Ureter (tissue), 1 donor: ENCODE measurements at regions not wholly inside any gene's neighbourhood (a gene's known extent, or its start where the extent isn't known, plus 50 kb on each side); places are given as distances from the start of the nearest gene placed in this dataset.
"Not testable (repeated sequence)": the region's sequence is repeated elsewhere in the genome, so short reads cannot be mapped to it uniquely, and the experiment has no call there.

ENCODE experiments used
- DNase-seq: peaks from one replicate; pipeline ENCODE4 v3.0.0-alpha.2; 2020; ENCODE audit warnings: low spot score
- donor health status: DM: yes; HTN: yes; CAD: no.

- DNase-seq: no peak
Observed at GRCh38 chr2:75896779-75897366, 186.2 kb upstream of the GCFC2 start.

DNA sequence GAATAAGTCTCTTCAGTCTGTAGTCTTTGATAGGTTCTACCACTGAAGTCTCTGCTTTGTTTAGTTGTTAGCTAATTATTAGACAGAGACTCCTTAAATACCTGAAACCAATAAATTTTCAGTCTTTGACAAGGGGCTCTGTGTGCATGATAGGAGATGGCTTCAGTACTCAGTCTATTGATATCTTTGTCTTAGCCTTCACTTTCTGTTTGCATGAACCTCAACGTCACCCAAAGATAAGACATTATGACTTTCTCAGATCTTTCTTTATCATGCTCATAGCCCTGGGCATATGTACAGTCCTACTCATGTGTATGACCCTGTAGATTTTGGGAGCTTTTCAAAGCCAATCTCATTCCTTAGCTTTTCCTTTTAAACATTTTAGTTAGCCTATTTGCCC is 183.5 kb upstream of the GCFC2 start:
- no peak for DNase-seq

DNA sequence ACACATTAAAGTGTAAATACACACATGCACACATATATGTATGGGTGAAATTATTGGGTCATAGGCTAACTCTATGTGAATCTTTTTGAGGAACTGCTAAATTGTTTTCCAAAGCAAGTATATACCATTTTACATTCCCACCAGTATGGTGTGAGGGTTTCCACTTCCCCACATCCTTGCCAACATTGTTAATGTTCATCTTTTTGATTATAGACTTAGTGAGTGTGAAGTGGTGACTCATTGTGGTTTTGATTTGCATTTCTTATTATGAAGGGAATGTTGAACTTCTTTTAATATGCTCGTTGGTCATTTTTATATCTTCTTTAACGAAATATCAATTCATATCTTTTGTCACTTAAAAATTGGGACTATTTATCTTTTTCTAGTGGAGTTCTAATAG is 181.8 kb upstream of the GCFC2 start:
- no peak for DNase-seq

DNA sequence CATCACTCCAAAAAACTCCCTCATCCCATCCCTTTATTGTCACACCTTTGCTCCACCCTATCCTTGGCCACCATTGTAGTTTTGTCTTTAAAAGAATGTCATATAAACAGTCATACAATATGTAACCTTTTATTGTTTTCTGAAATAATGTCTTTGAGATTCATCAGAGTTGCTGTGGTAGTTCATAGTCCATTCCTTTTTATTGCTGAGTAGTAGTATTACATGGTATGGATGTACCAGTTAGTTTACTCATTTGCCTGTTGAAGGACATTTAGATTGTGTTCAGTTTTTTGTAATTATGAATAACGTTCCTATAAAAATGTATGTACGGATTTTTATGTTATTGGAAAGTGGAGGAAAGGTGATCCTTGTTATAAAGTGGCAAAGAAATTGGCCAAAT is 171.8 kb upstream of the GCFC2 start:
- DNase-seq: no peak

GRCh38 chr2:75875606-75876005 is 164.9 kb upstream of the GCFC2 start:
- not testable (repeated sequence) for DNase-seq

- not testable (repeated sequence) for DNase-seq
Observed at GRCh38 chr2:75871762-75872614, 161.3 kb upstream of the GCFC2 start.

- no peak for DNase-seq
Observed at GRCh38 chr2:75870651-75871137, 160.0 kb upstream of the GCFC2 start.

- DNase-seq: no peak
Observed at GRCh38 chr2:75870133-75870532, 159.4 kb upstream of the GCFC2 start.

GRCh38 chr2:75865702-75866101 is 155.0 kb upstream of the GCFC2 start:
- no peak for DNase-seq

DNA sequence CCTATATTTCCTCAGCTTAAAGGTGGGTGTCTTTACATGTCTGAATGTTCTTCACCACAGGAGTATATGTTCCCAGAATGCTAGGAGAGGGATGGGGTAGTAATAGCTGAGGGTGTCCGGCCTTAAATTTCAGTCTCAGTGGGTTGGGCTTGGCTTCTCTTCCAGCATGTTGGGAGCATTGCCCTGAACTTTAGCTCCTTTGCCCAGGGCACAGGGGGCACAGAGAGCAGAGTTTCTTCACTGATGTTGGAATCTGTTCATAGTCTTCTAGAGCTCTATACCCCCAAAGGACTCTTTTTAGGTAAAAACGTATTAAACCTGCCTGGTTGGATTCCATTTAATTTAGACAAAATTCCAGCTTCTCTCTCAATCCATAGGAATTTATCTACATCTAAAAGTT is 154.4 kb upstream of the GCFC2 start:
- no peak for DNase-seq

DNA sequence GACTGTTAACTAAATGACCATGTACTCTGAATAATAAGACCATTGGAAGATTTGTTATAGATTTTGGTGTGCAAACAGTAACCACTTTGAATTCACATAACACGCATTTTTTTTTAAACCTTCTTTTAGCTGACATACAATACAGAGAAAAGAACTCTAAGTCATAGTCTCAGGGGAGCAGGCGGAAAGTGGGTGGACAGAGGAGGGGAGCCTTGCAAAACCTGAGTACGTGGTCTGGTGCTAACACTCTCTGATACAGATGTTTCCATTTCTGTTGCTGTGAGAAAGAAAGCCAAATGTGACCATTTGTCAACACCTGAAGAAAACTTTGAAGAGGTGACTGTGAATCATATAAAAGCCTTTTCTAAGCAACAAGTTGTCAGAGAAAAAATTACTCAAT is 151.8 kb upstream of the GCFC2 start:
- DNase-seq: no peak

DNA sequence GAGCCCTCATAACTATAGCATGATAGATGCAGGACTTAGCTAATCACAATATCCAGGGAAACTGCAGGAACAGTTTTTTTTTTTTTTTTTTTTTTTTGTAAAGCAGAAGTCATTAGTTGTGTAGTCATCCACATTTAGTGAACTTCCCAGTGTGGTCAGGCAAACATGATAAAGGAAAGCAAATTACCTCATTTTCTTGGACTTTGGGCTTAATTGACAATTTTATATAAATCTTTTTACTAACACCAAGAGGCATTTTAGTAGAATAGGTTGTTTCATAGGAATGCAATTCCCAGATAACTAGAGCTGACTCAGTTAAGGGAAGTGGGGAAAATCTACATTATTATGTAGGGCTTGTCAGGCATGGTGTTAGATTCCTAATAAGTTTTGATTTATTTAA is 142.7 kb upstream of the GCFC2 start:
- no peak for DNase-seq

DNA sequence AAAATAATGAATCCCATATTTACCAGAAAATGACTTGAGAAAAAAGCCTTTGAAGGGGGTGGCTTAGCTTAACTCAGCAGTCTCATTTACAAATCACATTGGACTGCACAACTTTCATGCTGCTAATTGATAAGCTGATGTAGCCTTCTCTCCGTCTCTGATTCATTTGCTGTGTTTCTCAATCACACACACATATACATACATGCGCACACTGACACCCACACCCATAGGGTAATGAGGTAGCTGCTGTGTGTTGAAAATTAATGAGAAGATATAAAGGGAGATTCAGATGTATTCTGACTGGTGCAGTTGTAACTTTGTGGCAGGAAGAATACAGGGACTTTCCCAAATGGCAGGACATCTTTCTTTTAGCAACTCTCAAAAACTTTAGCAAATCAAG is 141.9 kb upstream of the GCFC2 start:
- no peak for DNase-seq

GRCh38 chr2:75846683-75847190 is 136.0 kb upstream of the GCFC2 start:
- DNase-seq: no peak

DNA sequence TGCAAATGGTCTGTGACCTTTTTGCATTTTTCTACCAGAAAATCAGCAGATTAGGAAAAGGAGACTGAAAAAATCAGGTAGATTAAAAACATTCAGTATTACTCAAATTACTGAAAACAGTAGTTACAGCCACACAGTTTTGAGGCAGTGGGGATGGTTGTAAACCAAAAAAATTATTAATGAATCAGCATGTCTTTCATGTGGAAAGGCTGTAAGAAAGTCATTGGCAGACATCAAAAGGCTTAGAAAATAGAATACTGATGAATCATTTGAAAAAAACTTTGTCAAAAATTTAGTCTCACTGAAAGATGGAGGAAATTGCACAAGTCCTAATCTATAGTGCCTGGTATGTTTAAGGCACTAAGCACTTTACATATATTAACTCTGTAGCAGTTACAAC is 133.9 kb upstream of the GCFC2 start:
- DNase-seq: no peak

DNA sequence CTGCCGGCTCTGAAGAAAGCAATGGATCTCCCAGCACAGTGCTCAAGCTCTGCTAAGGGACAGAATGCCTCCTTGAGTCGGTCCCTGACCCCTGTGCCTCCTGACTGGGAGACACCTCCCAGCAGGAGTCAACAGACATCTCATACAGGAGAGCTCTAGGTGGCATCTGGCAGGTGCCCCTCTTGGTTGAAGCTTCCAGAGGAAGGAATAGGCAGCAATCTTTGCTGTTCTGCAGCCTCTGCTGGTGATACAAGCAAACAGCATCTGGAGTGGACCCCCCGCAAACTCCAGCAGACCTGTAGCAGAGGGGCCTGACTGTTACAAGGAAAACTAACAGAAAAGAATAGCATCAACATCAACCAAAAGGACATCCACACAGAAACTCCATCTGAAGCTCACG is 123.9 kb upstream of the GCFC2 start:
- not testable (repeated sequence) for DNase-seq

- DNase-seq: no peak
Observed at GRCh38 chr2:75833386-75833785, 122.7 kb upstream of the GCFC2 start.

- no peak for DNase-seq
Observed at GRCh38 chr2:75828826-75829225, 118.1 kb upstream of the GCFC2 start.

- DNase-seq: not testable (repeated sequence)
Observed at GRCh38 chr2:75823515-75823914, 112.8 kb upstream of the GCFC2 start.

GRCh38 chr2:75822336-75822735 is 111.6 kb upstream of the GCFC2 start:
- DNase-seq: no peak

- DNase-seq: no peak
Observed at GRCh38 chr2:75820693-75821092, 110.0 kb upstream of the GCFC2 start.

- no peak for DNase-seq
Observed at GRCh38 chr2:75810611-75811330, 100.1 kb upstream of the GCFC2 start.
